ENCODE measurements at regions not wholly inside any gene's neighbourhood (a gene's known extent, or its start where the extent isn't known, plus 50 kb on each side); places are given as distances from the start of the nearest gene placed in this dataset.

DNA sequence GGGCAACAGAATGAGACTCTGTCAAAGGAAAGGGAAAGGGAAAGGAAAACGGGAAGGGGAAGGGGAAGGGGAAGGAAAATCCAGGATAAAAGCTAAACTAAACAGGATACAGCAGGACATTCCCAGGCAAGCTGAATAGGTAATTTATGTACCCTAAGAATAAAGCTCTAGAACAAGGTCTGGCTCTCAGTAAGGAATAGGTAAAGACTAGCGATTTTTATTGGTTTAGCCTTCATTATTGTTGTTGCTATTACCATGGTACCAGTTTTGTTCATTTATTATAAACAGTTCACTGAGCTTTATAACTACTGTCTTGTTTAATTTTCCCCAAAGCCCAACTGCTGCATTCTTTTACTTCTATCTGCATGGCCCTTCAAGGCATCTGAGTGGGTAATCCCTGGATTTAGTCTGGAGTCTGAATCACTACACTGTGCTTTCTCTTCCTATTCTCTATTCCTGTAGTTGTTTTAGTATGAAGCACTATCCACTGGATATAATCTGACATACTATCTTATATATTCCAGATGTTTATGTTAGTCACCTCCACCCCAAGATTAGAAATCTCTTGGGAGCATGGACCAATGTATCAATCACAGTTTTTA lies 127.1 kb upstream of the TANK start:
- Histone ChIP-seq H3K27me3 (ENCODE audit: control insufficient read depth in 2 of 2, insufficient read depth in 2 of 2, low read length in 2 of 2) (no peaks in the 10 kb centered on the region), H3K9me3 (replicated peaks in 1 of 2; ENCODE audit: control insufficient read depth in 1 of 2, insufficient read depth in 1 of 2, low read length in 2 of 2) (no peaks in the 10 kb centered on the region), H3K36me3 (replicated peaks in 1 of 2; ENCODE audit: control insufficient read depth in 1 of 2, insufficient read depth in 2 of 2, low read length in 2 of 2) (no peaks in the 10 kb centered on the region), H3K27ac (ENCODE audit: low read depth in 1 of 2, low read length in 2 of 2) (no peak overlapping the region), H3K79me2 (ENCODE audit: insufficient read depth, low read length) (no peaks in the 10 kb centered on the region), H3K4me1 (ENCODE audit: control insufficient read depth in 1 of 2, insufficient read depth in 2 of 2, low read length in 2 of 2) (no peaks in the 10 kb centered on the region), H3K9ac (ENCODE audit: insufficient read depth, low read length, poor library complexity, severe bottlenecking) (no peak overlapping the region), H3K4me3 (replicated peaks in 1 of 3; ENCODE audit: low read depth in 2 of 3, low read length in 3 of 3) (no peak overlapping the region), H4K20me1 (ENCODE audit: insufficient read depth, low read length) (no peaks in the 10 kb centered on the region), H3K4me2 (replicated peaks; ENCODE audit: extremely low read depth, low read length, poor library complexity, severe bottlenecking) (no peak overlapping the region), H2AFZ (ENCODE audit: insufficient read depth, low read depth, low read length, poor library complexity, severe bottlenecking) (no peak overlapping the region)
- Mint-ChIP-seq H3K4me1 (no peaks in the 10 kb centered on the region), H3K4me3 (no peak overlapping the region), H3K9me3 (peaks cover 0 to 9% (median 3%) of the 10 kb centered on the region in 7 donors), H3K27me3 (ENCODE audit: low read depth in 3 of 3) (peaks cover 0 to 6% (median 2%) of the 10 kb centered on the region in 3 donors), H3K27ac (no peak overlapping the region), H3K36me3 (no peaks in the 10 kb centered on the region)
- TF ChIP-seq, protein P1, sequence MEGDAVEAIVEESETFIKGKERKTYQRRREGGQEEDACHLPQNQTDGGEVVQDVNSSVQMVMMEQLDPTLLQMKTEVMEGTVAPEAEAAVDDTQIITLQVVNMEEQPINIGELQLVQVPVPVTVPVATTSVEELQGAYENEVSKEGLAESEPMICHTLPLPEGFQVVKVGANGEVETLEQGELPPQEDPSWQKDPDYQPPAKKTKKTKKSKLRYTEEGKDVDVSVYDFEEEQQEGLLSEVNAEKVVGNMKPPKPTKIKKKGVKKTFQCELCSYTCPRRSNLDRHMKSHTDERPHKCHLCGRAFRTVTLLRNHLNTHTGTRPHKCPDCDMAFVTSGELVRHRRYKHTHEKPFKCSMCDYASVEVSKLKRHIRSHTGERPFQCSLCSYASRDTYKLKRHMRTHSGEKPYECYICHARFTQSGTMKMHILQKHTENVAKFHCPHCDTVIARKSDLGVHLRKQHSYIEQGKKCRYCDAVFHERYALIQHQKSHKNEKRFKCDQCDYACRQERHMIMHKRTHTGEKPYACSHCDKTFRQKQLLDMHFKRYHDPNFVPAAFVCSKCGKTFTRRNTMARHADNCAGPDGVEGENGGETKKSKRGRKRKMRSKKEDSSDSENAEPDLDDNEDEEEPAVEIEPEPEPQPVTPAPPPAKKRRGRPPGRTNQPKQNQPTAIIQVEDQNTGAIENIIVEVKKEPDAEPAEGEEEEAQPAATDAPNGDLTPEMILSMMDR (IDR thresholded peaks at IDR 0.05), result no peak
- no CpG with 5 or more reads among the region's 2 CpGs for WGBS (ENCODE audit: insufficient coverage)
- DNase-seq, result no peak
- intact Hi-C loops (cut with micrococcal nuclease), result no loop called here

DNA sequence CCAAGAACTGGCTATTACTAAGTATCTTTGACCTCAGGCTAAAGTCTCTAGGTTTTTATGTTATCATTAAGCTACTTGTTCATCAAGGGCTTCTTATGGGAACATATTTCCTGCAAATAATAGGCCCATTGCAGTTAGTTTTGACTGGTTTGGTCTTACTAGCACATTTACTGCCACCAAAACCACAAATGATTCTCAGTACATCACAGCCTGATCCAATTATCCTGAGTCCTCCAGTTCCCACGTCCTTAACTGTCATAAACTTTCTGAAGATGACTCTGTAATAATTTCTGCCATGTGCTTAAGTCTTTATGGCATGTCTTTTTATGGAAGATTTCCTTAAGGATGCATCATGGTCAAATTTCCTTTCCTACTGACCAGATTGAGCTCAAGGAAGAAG lies 123.3 kb upstream of the TANK start:
- H3K9me3 ChIP-seq (replicated peaks in 1 of 2; ENCODE audit: control insufficient read depth in 1 of 2, insufficient read depth in 1 of 2, low read length in 2 of 2), result no peaks in the 10 kb centered on the region
- H3K79me2 ChIP-seq (ENCODE audit: insufficient read depth, low read length), result no peaks in the 10 kb centered on the region
- intact Hi-C loops (cut with micrococcal nuclease), result no loop called here
- no peaks in the 10 kb centered on the region for H3K36me3 ChIP-seq (replicated peaks in 1 of 2; ENCODE audit: control insufficient read depth in 1 of 2, insufficient read depth in 2 of 2, low read length in 2 of 2)
- Mint-ChIP-seq H3K27me3 (ENCODE audit: low read depth in 3 of 3) (peaks cover 0 to 12% (median 5%) of the 10 kb centered on the region in 3 donors), H3K27ac (no peak overlapping the region), H3K36me3 (no peaks in the 10 kb centered on the region), H3K4me3 (no peak overlapping the region), H3K9me3 (peaks cover 0 to 6% (median 3%) of the 10 kb centered on the region in 7 donors), H3K4me1 (no peaks in the 10 kb centered on the region)
- TF ChIP-seq, protein P1 (IDR thresholded peaks at IDR 0.05), result no peak
- H4K20me1 ChIP-seq (ENCODE audit: insufficient read depth, low read length), result no peaks in the 10 kb centered on the region
- no peak overlapping the region for H3K4me3 ChIP-seq (replicated peaks in 1 of 3; ENCODE audit: low read depth in 2 of 3, low read length in 3 of 3)
- H3K4me2 ChIP-seq (replicated peaks; ENCODE audit: extremely low read depth, low read length, poor library complexity, severe bottlenecking), result no peak overlapping the region
- no peak overlapping the region for H3K9ac ChIP-seq (ENCODE audit: insufficient read depth, low read length, poor library complexity, severe bottlenecking)
- no peaks in the 10 kb centered on the region for H3K27me3 ChIP-seq (ENCODE audit: control insufficient read depth in 2 of 2, insufficient read depth in 2 of 2, low read length in 2 of 2)
- no peak overlapping the region for H2AFZ ChIP-seq (ENCODE audit: insufficient read depth, low read depth, low read length, poor library complexity, severe bottlenecking)
- no peak overlapping the region for H3K27ac ChIP-seq (ENCODE audit: low read depth in 1 of 2, low read length in 2 of 2)
- WGBS (ENCODE audit: insufficient coverage), result no CpG with 5 or more reads among the region's 1 CpG
- no peak for DNase-seq
- H3K4me1 ChIP-seq (ENCODE audit: control insufficient read depth in 1 of 2, insufficient read depth in 2 of 2, low read length in 2 of 2), result no peaks in the 10 kb centered on the region

Measured in CD14-positive monocyte (primary cell).